Left ventricle myocardium inferior (tissue), 1 donor: ENCODE measurements at regions not wholly inside any gene's neighbourhood (a gene's known extent, or its start where the extent isn't known, plus 50 kb on each side); places are given as distances from the start of the nearest gene placed in this dataset.

ENCODE experiments used
- DNase-seq: peaks from one replicate; pipeline ENCODE4 v3.0.0-alpha.2; 2020
- H3K27ac ChIP-seq: fragments of 200-600 bp; replicated peaks from 2 replicates; pipeline ENCODE4 v1.8.0; 2021
- H3K27me3 ChIP-seq: fragments of 200-600 bp; 2 replicates; pipeline ENCODE4 v1.8.0; 2021; ENCODE audit warnings: low read depth
- H3K36me3 ChIP-seq: fragments of 200-600 bp; 2 replicates; pipeline ENCODE4 v1.8.0; 2021
- H3K4me1 ChIP-seq: fragments of 200-600 bp; 2 replicates; pipeline ENCODE4 v1.8.0; 2021
- H3K4me3 ChIP-seq: fragments of 200-600 bp; 2 replicates; pipeline ENCODE4 v1.8.0; 2021; ENCODE audit warnings: mild to moderate bottlenecking, moderate library complexity
- H3K9me3 ChIP-seq: fragments of 200-600 bp; replicated peaks from 2 replicates; pipeline ENCODE4 v1.8.0; 2021
- intact Hi-C: fragments of 100-400 bp; cut with micrococcal nuclease; formaldehyde crosslinking; loops from one replicate; pipeline ENCODE4 v1.11.0; 2022
- TF ChIP-seq, protein P1 (sequence below): fragments of 200-600 bp; IDR thresholded peaks from 2 replicates; pipeline ENCODE4 v1.8.0; 2021; ENCODE audit warnings: antibody characterized with exemption, mild to moderate bottlenecking, borderline replicate concordance
- donor health status: DM: no; HTN: yes; CAD: no; lungs with severe emphysema.

DNA sequence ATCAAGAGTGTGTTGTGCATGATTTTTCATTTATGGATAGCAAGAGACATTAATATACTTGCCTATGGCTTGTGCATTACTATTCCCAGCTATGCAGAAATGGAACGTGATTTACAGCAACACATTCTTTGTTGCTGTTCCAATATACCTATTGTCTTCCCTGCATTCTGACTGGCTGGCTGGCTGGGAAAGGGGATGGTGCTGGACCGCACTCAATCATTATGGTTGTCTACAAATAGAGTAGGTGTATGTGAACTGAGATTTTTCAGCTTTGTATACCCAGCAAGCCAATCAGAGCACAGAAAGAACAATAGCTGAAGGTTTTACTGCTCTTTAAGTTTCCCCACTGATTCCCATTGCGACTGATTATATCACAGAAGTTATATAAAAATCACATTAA, 167.5 kb downstream of the ATG4C start:
- no peak overlapping the region for H3K27ac ChIP-seq
- no peaks in the 10 kb centered on the region for H3K36me3 ChIP-seq
- DNase-seq: no peak
- H3K4me1 ChIP-seq: no peaks in the 10 kb centered on the region
- TF ChIP-seq, protein P1, sequence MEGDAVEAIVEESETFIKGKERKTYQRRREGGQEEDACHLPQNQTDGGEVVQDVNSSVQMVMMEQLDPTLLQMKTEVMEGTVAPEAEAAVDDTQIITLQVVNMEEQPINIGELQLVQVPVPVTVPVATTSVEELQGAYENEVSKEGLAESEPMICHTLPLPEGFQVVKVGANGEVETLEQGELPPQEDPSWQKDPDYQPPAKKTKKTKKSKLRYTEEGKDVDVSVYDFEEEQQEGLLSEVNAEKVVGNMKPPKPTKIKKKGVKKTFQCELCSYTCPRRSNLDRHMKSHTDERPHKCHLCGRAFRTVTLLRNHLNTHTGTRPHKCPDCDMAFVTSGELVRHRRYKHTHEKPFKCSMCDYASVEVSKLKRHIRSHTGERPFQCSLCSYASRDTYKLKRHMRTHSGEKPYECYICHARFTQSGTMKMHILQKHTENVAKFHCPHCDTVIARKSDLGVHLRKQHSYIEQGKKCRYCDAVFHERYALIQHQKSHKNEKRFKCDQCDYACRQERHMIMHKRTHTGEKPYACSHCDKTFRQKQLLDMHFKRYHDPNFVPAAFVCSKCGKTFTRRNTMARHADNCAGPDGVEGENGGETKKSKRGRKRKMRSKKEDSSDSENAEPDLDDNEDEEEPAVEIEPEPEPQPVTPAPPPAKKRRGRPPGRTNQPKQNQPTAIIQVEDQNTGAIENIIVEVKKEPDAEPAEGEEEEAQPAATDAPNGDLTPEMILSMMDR: no peak
- no peaks in the 10 kb centered on the region for H3K9me3 ChIP-seq
- H3K27me3 ChIP-seq: peaks cover 81% of the 10 kb centered on the region
- H3K4me3 ChIP-seq: no peak overlapping the region
- intact Hi-C loops: no loop called here

DNA sequence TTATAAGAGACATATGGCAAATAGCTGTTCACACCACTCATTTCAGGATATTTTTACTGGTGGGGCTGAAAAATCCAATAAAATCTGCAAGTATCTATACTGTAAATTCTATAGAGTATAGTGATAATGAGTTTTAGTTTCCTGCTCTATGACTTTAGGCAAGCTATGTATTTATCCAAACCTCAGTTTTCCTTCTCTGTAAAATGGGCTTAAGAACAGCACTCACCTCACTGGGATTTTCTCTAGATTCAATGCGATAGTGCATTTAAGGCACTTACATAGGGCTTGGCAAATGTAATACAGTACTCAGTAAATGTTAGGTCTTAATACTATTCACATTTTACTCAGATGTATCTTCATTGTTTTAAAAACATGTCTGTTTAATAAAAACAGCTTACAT, 168.7 kb downstream of the ATG4C start:
- H3K27me3 ChIP-seq: peaks cover 90% of the 10 kb centered on the region
- intact Hi-C loops: no loop called here
- no peaks in the 10 kb centered on the region for H3K9me3 ChIP-seq
- no peaks in the 10 kb centered on the region for H3K4me1 ChIP-seq
- TF ChIP-seq, protein P1: no peak
- H3K36me3 ChIP-seq: no peaks in the 10 kb centered on the region
- no peak overlapping the region for H3K27ac ChIP-seq
- no peak for DNase-seq
- no peak overlapping the region for H3K4me3 ChIP-seq

- no peak for DNase-seq
- Histone ChIP-seq H3K27me3 (peaks cover 90% of the 10 kb centered on the region), H3K4me1 (no peaks in the 10 kb centered on the region), H3K9me3 (no peaks in the 10 kb centered on the region), H3K36me3 (no peaks in the 10 kb centered on the region), H3K4me3 (no peak overlapping the region), H3K27ac (no peak overlapping the region)
- TF ChIP-seq, protein P1: no peak
- intact Hi-C loops: no loop called here
These were observed 169.7 kb downstream of the ATG4C start for GRCh38 chr1:62953633-62954032.

GRCh38 chr1:62954758-62955157, 170.8 kb downstream of the ATG4C start:
- H3K27me3 ChIP-seq: peaks cover 90% of the 10 kb centered on the region
- no peak for DNase-seq
- TF ChIP-seq, protein P1: no peak
- H3K4me3 ChIP-seq: no peak overlapping the region
- H3K4me1 ChIP-seq: no peaks in the 10 kb centered on the region
- H3K9me3 ChIP-seq: no peaks in the 10 kb centered on the region
- H3K36me3 ChIP-seq: no peaks in the 10 kb centered on the region
- H3K27ac ChIP-seq: no peak overlapping the region
- intact Hi-C loops: no loop called here

DNA sequence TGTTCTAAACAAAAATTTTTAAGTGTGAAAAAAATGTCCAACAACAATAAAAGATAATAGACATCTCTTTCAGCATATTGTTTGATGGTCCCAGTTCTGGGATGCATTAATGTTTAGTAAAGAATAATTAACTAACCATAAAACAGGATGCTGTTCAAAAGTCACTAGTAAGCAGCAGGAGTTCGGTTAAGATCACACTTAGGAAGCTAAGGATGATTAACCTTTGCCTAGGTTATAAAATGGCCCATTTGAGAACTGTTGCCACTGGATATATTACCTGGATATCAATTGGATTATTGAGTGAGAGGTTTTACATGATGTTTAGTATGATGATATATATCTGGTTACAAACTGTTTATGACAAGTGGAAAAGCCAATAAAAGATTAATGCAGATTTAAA, 171.7 kb downstream of the ATG4C start:
- intact Hi-C loops: no loop called here
- Histone ChIP-seq H3K27me3 (peaks cover 86% of the 10 kb centered on the region), H3K27ac (no peak overlapping the region), H3K4me3 (no peak overlapping the region), H3K36me3 (no peaks in the 10 kb centered on the region), H3K4me1 (no peaks in the 10 kb centered on the region), H3K9me3 (no peaks in the 10 kb centered on the region)
- TF ChIP-seq, protein P1: no peak
- DNase-seq: no peak
